Choroid plexus epithelial cell (primary cell): ENCODE measurements at regions not wholly inside any gene's neighbourhood (a gene's known extent, or its start where the extent isn't known, plus 50 kb on each side); places are given as distances from the start of the nearest gene placed in this dataset.
"Not testable (repeated sequence)": the region's sequence is repeated elsewhere in the genome, so short reads cannot be mapped to it uniquely, and the experiment has no call there.

ENCODE experiments used
- DNase-seq: peaks from one replicate; pipeline ENCODE4 v3.0.0-alpha.2; 2010; ENCODE audit warnings: low read depth
- H3K4me3 ChIP-seq: 2 replicates; pipeline ENCODE4 v1.5.1; 2011; ENCODE audit warnings: low read depth, mild to moderate bottlenecking, control low read depth, low read length, moderate library complexity
- CTCF ChIP-seq: conservative IDR thresholded peaks from 2 replicates; pipeline ENCODE4 v1.5.1; 2011; ENCODE audit warnings: low read depth, mild to moderate bottlenecking, control low read depth, inconsistent platforms, low read length, moderate library complexity

GRCh38 chr5:50898966-50899365 lies 232.5 kb downstream of the PARP8 start:
- TF ChIP-seq CTCF = no peak
- H3K4me3 ChIP-seq = no peak overlapping the region
- no peak for DNase-seq

GRCh38 chr5:50900952-50901510 lies 234.6 kb downstream of the PARP8 start:
- DNase-seq = no peak
- no peak for TF ChIP-seq CTCF
- no peak overlapping the region for H3K4me3 ChIP-seq

GRCh38 chr5:50903651-50904050 lies 237.2 kb downstream of the PARP8 start:
- TF ChIP-seq CTCF = no peak
- no peak overlapping the region for H3K4me3 ChIP-seq
- DNase-seq = no peak

- no peak for DNase-seq
- H3K4me3 ChIP-seq = no peak overlapping the region
- TF ChIP-seq CTCF = no peak
These were observed 239.6 kb downstream of the PARP8 start for GRCh38 chr5:50905996-50906570.

- H3K4me3 ChIP-seq, DNase-seq: not testable (repeated sequence)
These were observed 253.7 kb downstream of the PARP8 start for GRCh38 chr5:50920160-50920559.

- no peak for DNase-seq
- TF ChIP-seq CTCF = no peak
These were observed 255.1 kb downstream of the PARP8 start for GRCh38 chr5:50921366-50922133.

GRCh38 chr5:50922134-50922941 lies 255.9 kb downstream of the PARP8 start:
- not testable (repeated sequence) for DNase-seq, H3K4me3 ChIP-seq
- peak; percentile 3 for TF ChIP-seq CTCF

More at GRCh38 chr5:50921366-50922133, 255.1 kb downstream of the PARP8 start:
- H3K4me3 ChIP-seq = no peak overlapping the region
